H9 (cell line): ENCODE measurements at regions not wholly inside any gene's neighbourhood (a gene's known extent, or its start where the extent isn't known, plus 50 kb on each side); places are given as distances from the start of the nearest gene placed in this dataset.

Source experiments
- DNase-seq: peaks from one replicate; pipeline ENCODE4 v3.0.0-alpha.2; 2017
- H2AFZ ChIP-seq: one replicate; pipeline ENCODE4 v1.6.1; 2013; ENCODE audit warnings: mild to moderate bottlenecking, low read length, control low read depth, moderate library complexity
- H2AK5ac ChIP-seq: 2 replicates; pipeline ENCODE4 v1.6.1; 2013; ENCODE audit warnings: low read length, control low read depth, mixed read lengths; ENCODE audit not compliant: insufficient read length
- H2BK120ac ChIP-seq: one replicate; pipeline ENCODE4 v1.6.1; 2013; ENCODE audit warnings: low read depth, mild to moderate bottlenecking, low read length, control low read depth, inconsistent platforms; ENCODE audit not compliant: poor library complexity, severe bottlenecking
- H2BK12ac ChIP-seq: 2 replicates; pipeline ENCODE4 v1.6.1; 2013; ENCODE audit warnings: low read length, control low read depth, mixed read lengths, low read depth; ENCODE audit not compliant: insufficient read length
- H2BK15ac ChIP-seq: 2 replicates; pipeline ENCODE4 v1.6.1; 2013; ENCODE audit warnings: low read depth, low read length, control low read depth
- H2BK20ac ChIP-seq: one replicate; pipeline ENCODE4 v1.6.1; 2013; ENCODE audit warnings: low read depth, mild to moderate bottlenecking, low read length, control low read depth, inconsistent platforms; ENCODE audit not compliant: poor library complexity, severe bottlenecking
- H2BK5ac ChIP-seq: 2 replicates; pipeline ENCODE4 v1.6.1; 2013; ENCODE audit warnings: low read length, control low read depth, mixed read lengths; ENCODE audit not compliant: insufficient read length
- H3K14ac ChIP-seq: 2 replicates; pipeline ENCODE4 v1.6.1; 2013; ENCODE audit warnings: low read length, control low read depth; ENCODE audit not compliant: insufficient read depth
- H3K18ac ChIP-seq: 2 replicates; pipeline ENCODE4 v1.6.1; 2013; ENCODE audit warnings: low read depth, mild to moderate bottlenecking, mixed read lengths, low read length, control low read depth; ENCODE audit not compliant: insufficient read length
- H3K23ac ChIP-seq: 2 replicates; pipeline ENCODE4 v1.6.1; 2013; ENCODE audit warnings: low read length, control low read depth, mixed read lengths, low read depth; ENCODE audit not compliant: insufficient read length
- H3K23me2 ChIP-seq: 2 replicates; pipeline ENCODE4 v1.6.1; 2013; ENCODE audit warnings: low read depth, mild to moderate bottlenecking, mixed read lengths, low read length, control low read depth; ENCODE audit not compliant: insufficient read length, poor library complexity, severe bottlenecking
- H3K27ac ChIP-seq: 2 replicates; pipeline ENCODE4 v1.5.1; 2013; ENCODE audit warnings: low read length, control low read depth, mixed read lengths, low read depth; ENCODE audit not compliant: insufficient read length
- H3K27me3 ChIP-seq: 2 replicates; pipeline ENCODE4 v1.6.1; 2013; ENCODE audit warnings: low read length, control low read depth, inconsistent platforms; ENCODE audit not compliant: insufficient read depth
- H3K4ac ChIP-seq: 2 replicates; pipeline ENCODE4 v1.6.1; 2013; ENCODE audit warnings: low read depth, mild to moderate bottlenecking, control low read depth, inconsistent platforms, low read length, moderate library complexity
- H3K4me1 ChIP-seq: 2 replicates; pipeline ENCODE4 v1.6.1; 2013; ENCODE audit warnings: low read length, control low read depth, inconsistent platforms; ENCODE audit not compliant: insufficient read depth
- H3K4me2 ChIP-seq: 2 replicates; pipeline ENCODE4 v1.6.1; 2013; ENCODE audit warnings: low read length, control low read depth, mixed read lengths; ENCODE audit not compliant: insufficient read length, insufficient read depth
- H3K56ac ChIP-seq: 2 replicates; pipeline ENCODE4 v1.6.1; 2013; ENCODE audit warnings: low read depth, mild to moderate bottlenecking, mixed read lengths, low read length, control low read depth; ENCODE audit not compliant: insufficient read length
- H3K79me1 ChIP-seq: 2 replicates; pipeline ENCODE4 v1.6.1; 2013; ENCODE audit warnings: low read depth, mild to moderate bottlenecking, moderate library complexity, low read length, control low read depth, inconsistent platforms; ENCODE audit not compliant: insufficient read depth, poor library complexity, severe bottlenecking
- H3K79me2 ChIP-seq: 2 replicates; pipeline ENCODE4 v1.6.1; 2013; ENCODE audit warnings: low read length, control low read depth, inconsistent platforms; ENCODE audit not compliant: insufficient read depth
- H3K9ac ChIP-seq: 2 replicates; pipeline ENCODE4 v1.6.1; 2013; ENCODE audit warnings: low read length, control low read depth, mixed read lengths; ENCODE audit not compliant: insufficient read length; ENCODE audit errors: extremely low read depth
- H3K9me3 ChIP-seq: one replicate; pipeline ENCODE4 v1.6.1; 2013; ENCODE audit warnings: low read depth, low read length, inconsistent platforms; ENCODE audit not compliant: control insufficient read depth
- H3T11ph ChIP-seq: one replicate; pipeline ENCODE4 v1.6.1; 2013; ENCODE audit warnings: mild to moderate bottlenecking, low read length, control low read depth, inconsistent platforms
- H4K20me1 ChIP-seq: one replicate; pipeline ENCODE4 v1.6.1; 2013; ENCODE audit not compliant: control insufficient read depth, insufficient read length, insufficient read depth
- H4K5ac ChIP-seq: 2 replicates; pipeline ENCODE4 v1.6.1; 2013; ENCODE audit warnings: low read depth, mild to moderate bottlenecking, mixed read lengths, low read length, control low read depth; ENCODE audit not compliant: insufficient read length
- H4K8ac ChIP-seq: replicated peaks from 2 replicates; pipeline ENCODE4 v1.6.1; 2013; ENCODE audit warnings: low read length, control low read depth, mixed read lengths, low read depth; ENCODE audit not compliant: insufficient read length
- H4K91ac ChIP-seq: 2 replicates; pipeline ENCODE4 v1.6.1; 2013; ENCODE audit warnings: low read depth, mild to moderate bottlenecking, moderate library complexity, mixed read lengths, low read length, control low read depth; ENCODE audit not compliant: insufficient read length
- H3K27ac Mint-ChIP-seq, 3 experiments: 2 replicates in 2 of 3; 3 replicates in 1 of 3; pipeline ENCODE4 v1.8.0; 2020 to 2021; ENCODE audit warnings: mixed read lengths in 3 of 3, mild to moderate bottlenecking in 1 of 3, moderate library complexity in 1 of 3
- H3K27me3 Mint-ChIP-seq: 2 replicates; pipeline ENCODE4 v1.8.0; 2021; ENCODE audit warnings: low read depth, mild to moderate bottlenecking, moderate library complexity, mixed read lengths
- H3K36me3 Mint-ChIP-seq, 3 experiments: 2 replicates in 2 of 3; 3 replicates in 1 of 3; pipeline ENCODE4 v1.8.0; 2020 to 2021; ENCODE audit warnings: low read depth in 3 of 3, mixed read lengths in 3 of 3; ENCODE audit not compliant: insufficient read depth in 1 of 3
- H3K4me1 Mint-ChIP-seq, 2 experiments: 2 replicates each; pipeline ENCODE4 v1.8.0; 2020; ENCODE audit warnings: mixed read lengths in 2 of 2
- H3K4me3 Mint-ChIP-seq, 2 experiments: 2 replicates in 1 of 2; 3 replicates in 1 of 2; pipeline ENCODE4 v1.8.0; 2020 to 2021; ENCODE audit warnings: mild to moderate bottlenecking in 2 of 2, mixed read lengths in 2 of 2, moderate library complexity in 1 of 2
- H3K9me3 Mint-ChIP-seq, 2 experiments: 2 replicates in 1 of 2; 3 replicates in 1 of 2; pipeline ENCODE4 v1.8.0; 2020; ENCODE audit warnings: mild to moderate bottlenecking in 2 of 2, mixed read lengths in 2 of 2, moderate library complexity in 1 of 2
- CTCF ChIP-seq: fragments of 200-600 bp; sonication (generic); conservative IDR thresholded peaks from 3 replicates; pipeline ENCODE4 v1.8.0; 2021; ENCODE audit warnings: antibody characterized with exemption, mild to moderate bottlenecking
- WGBS: extraction: QIAGEN DNeasy Blood & Tissue Kit; methylation state at CpG from one replicate; pipeline ENCODE4 v1.1.7; 2013; ENCODE audit warnings: missing lambda C conversion rate, low lambda C conversion rate, mixed read lengths; ENCODE audit not compliant: insufficient read length; ENCODE audit errors: extremely low coverage; 5-methylcytosine and 5-hydroxymethylcytosine counted together

- no peak overlapping the region for H2AFZ ChIP-seq
- H3K23me2 ChIP-seq: no peaks in the 10 kb centered on the region
- no peaks in the 10 kb centered on the region for H4K20me1 ChIP-seq
- no peak overlapping the region for H2BK15ac ChIP-seq
- H3K9me3 Mint-ChIP-seq: peaks cover 16 to 22% of the 10 kb centered on the region in 2 experiments; a peak in 4 of 5 replicates
- H4K91ac ChIP-seq: no peak overlapping the region
- no peak overlapping the region for H3K4me3 Mint-ChIP-seq
- no peak overlapping the region for H3T11ph ChIP-seq
- no peak overlapping the region for H2BK120ac ChIP-seq
- no peak overlapping the region for H3K56ac ChIP-seq
- H3K23ac ChIP-seq: no peak overlapping the region
- TF ChIP-seq CTCF: no peak
- no peak overlapping the region for H4K5ac ChIP-seq
- H3K4me1 ChIP-seq: no peaks in the 10 kb centered on the region
- H2AK5ac ChIP-seq: no peak overlapping the region
- no peak overlapping the region for H3K9ac ChIP-seq
- no peak overlapping the region for H3K27ac Mint-ChIP-seq
- WGBS: no CpG with 5 or more reads among the region's 12 CpGs
- H3K79me1 ChIP-seq: no peaks in the 10 kb centered on the region
- H3K18ac ChIP-seq: no peak overlapping the region
- no peak overlapping the region for H3K4ac ChIP-seq
- no peak overlapping the region for H4K8ac ChIP-seq
- H3K9me3 ChIP-seq: no peaks in the 10 kb centered on the region
- peaks cover 0 to 16% (median 5%) of the 10 kb centered on the region in 3 experiments; a peak in 4 of 7 replicates for H3K36me3 Mint-ChIP-seq
- no peak overlapping the region for H3K4me2 ChIP-seq
- H3K79me2 ChIP-seq: no peaks in the 10 kb centered on the region
- no peak overlapping the region for H2BK20ac ChIP-seq
- no peak for DNase-seq
- H3K14ac ChIP-seq: no peak overlapping the region
- H3K4me1 Mint-ChIP-seq: no peaks in the 10 kb centered on the region
- H2BK12ac ChIP-seq: no peak overlapping the region
- no peak overlapping the region for H2BK5ac ChIP-seq
- H3K27me3 Mint-ChIP-seq: no peaks in the 10 kb centered on the region
- no peak overlapping the region for H3K27ac ChIP-seq
- no peaks in the 10 kb centered on the region for H3K27me3 ChIP-seq
These were observed 452.8 kb upstream of the SMIM21 start for GRCh38 chr18:75880266-75880665.
